ENCODE measurements at regions not wholly inside any gene's neighbourhood (a gene's known extent, or its start where the extent isn't known, plus 50 kb on each side); places are given as distances from the start of the nearest gene placed in this dataset.

- TF ChIP-seq CTCF (IDR thresholded peaks at IDR 0.05) (no peak), POLR2A (IDR thresholded peaks at IDR 0.05) (no peak)
These were observed 691.6 kb upstream of the HS6ST1 start for GRCh38 chr2:129010262-129010661.

Measured in testis (tissue), 2 donors.